HepG2 (cell line): ENCODE measurements at regions not wholly inside any gene's neighbourhood (a gene's known extent, or its start where the extent isn't known, plus 50 kb on each side); places are given as distances from the start of the nearest gene placed in this dataset.

Experiments
- ATAC-seq: fragments of 200-7000 bp; cut with Tn5 transposase; 3 replicates; pipeline ENCODE4 v1.9.1; 2020; ENCODE audit warnings: mild to moderate bottlenecking, moderate library complexity
- BruUV-seq: library from RNA; stranded (reverse); fragments of 400-500 nt; replicated peaks from 2 replicates; lab custom pipeline; 2021; lab: Mats Ljungman, UMichigan
- CTCF ChIA-PET: fragments of 300-600 bp; formaldehyde crosslinking; extraction: SDS; loops from one replicate; lab custom pipeline; 2021; ENCODE audit warnings: low total read pairs, inconsistent platforms, low intra/inter-chr PET ratio; lab: Yijun Ruan, JAX
- POLR2A ChIA-PET: fragments of 350-600 bp; sonication (Branson Sonifier 250); formaldehyde crosslinking; loops from one replicate; lab custom pipeline; 2020; ENCODE audit warnings: antibody characterized with exemption, inconsistent platforms; lab: Yijun Ruan, JAX
- DNase-seq: peaks from one replicate; pipeline ENCODE4 v3.0.0-alpha.2; 2015; ENCODE audit warnings: low spot score
- FAIRE-seq: peaks from 3 replicates; lab custom pipeline; 2011; peaks lifted over from hg19 to GRCh38; lab: Jason Lieb, UNC
- H2AFZ ChIP-seq: one replicate; pipeline ENCODE4 v1.6.1; 2011; ENCODE audit warnings: low read length, inconsistent platforms
- H3K27ac ChIP-seq: fragments of 300-600 bp; 3 replicates; pipeline ENCODE4 v1.8.0; 2011; ENCODE audit warnings: mixed run types, mild to moderate bottlenecking, mixed read lengths, low read length, inconsistent platforms; ENCODE audit not compliant: insufficient read depth; ENCODE audit errors: extremely low read length
- H3K27me3 ChIP-seq, 2 experiments: fragments of 200-600 bp in 1 of 2; 2 replicates in 1 of 2; 3 replicates in 1 of 2; pipeline versions ENCODE4 v1.6.0 to v1.8.0; 2011; ENCODE audit warnings: low read length in 2 of 2, mild to moderate bottlenecking in 2 of 2, moderate library complexity in 2 of 2, inconsistent platforms in 1 of 2; ENCODE audit not compliant: insufficient read depth in 2 of 2, control insufficient read depth in 1 of 2
- H3K36me3 ChIP-seq, 2 experiments: fragments of 200-600 bp in 1 of 2; replicated peaks in 1 of 2; 2 replicates in 1 of 2; 3 replicates in 1 of 2; pipeline versions ENCODE4 v1.5.1 to v1.8.0; 2011; ENCODE audit warnings: low read length in 2 of 2, inconsistent platforms in 1 of 2; ENCODE audit not compliant: insufficient read depth in 2 of 2, control insufficient read depth in 1 of 2
- H3K4me1 ChIP-seq: 2 replicates; pipeline ENCODE4 v1.5.1; 2012; ENCODE audit warnings: low read length, inconsistent platforms; ENCODE audit not compliant: insufficient read depth
- H3K4me2 ChIP-seq: 2 replicates; pipeline ENCODE4 v1.6.0; 2011; ENCODE audit warnings: low read depth, low read length, inconsistent platforms
- H3K4me3 ChIP-seq, 3 experiments: fragments of 200-600 bp in 1 of 3; sonication (generic), shearing (Covaris generic) in 1 of 3; replicated peaks in 1 of 3; 2 replicates each; pipeline ENCODE4 v1.5.1; 2011 to 2016; ENCODE audit warnings: low read length in 3 of 3, inconsistent platforms in 2 of 3, low read depth in 2 of 3, mild to moderate bottlenecking in 2 of 3, control low read depth in 1 of 3, mixed read lengths in 1 of 3; ENCODE audit not compliant: insufficient read depth in 1 of 3
- H3K79me2 ChIP-seq: one replicate; pipeline ENCODE4 v1.6.1; 2011; ENCODE audit warnings: low read length, inconsistent platforms; ENCODE audit not compliant: insufficient read depth
- H3K9ac ChIP-seq: 2 replicates; pipeline ENCODE4 v1.6.0; 2011; ENCODE audit warnings: mild to moderate bottlenecking, low read depth, low read length, inconsistent platforms; ENCODE audit not compliant: insufficient read depth
- H3K9me3 ChIP-seq: 2 replicates; pipeline ENCODE4 v1.5.1; 2012; ENCODE audit warnings: mild to moderate bottlenecking, low read length
- H4K20me1 ChIP-seq: 2 replicates; pipeline ENCODE4 v1.6.0; 2011; ENCODE audit warnings: inconsistent platforms, mild to moderate bottlenecking, low read length, moderate library complexity; ENCODE audit not compliant: insufficient read depth
- ZNF83 ChIP-seq: sonication (generic); formaldehyde crosslinking; IDR thresholded peaks from 2 replicates; pipeline ENCODE4 v1.4.0; 2020; ENCODE audit warnings: missing genetic modification reagents, mild to moderate bottlenecking, borderline replicate concordance
- ZXDC ChIP-seq: sonication (generic); formaldehyde crosslinking; IDR thresholded peaks from 2 replicates; pipeline ENCODE4 v1.5.0; 2020; ENCODE audit warnings: mild to moderate bottlenecking, missing genetic modification reagents
- WGBS: methylation state at CpG from one replicate; pipeline ENCODE4 v1.1.6; 2017; ENCODE audit warnings: low lambda C conversion rate; 5-methylcytosine and 5-hydroxymethylcytosine counted together
- in situ Hi-C: cut with HindIII; loops from 2 replicates; pipeline ENCODE4 v1.10.0; 2017; ENCODE audit warnings: low pct_unique_long_range_greater_than_20kb; ENCODE audit not compliant: extremely low pct_ligation_motif_present
- intact Hi-C: fragments of 100-400 bp; cut with micrococcal nuclease; formaldehyde crosslinking; loops from one replicate; pipeline ENCODE4 v1.10.0; 2022; ENCODE audit not compliant: unreplicated experiment
- TF ChIP-seq, protein P1 (sequence below): fragments of 450-650 bp; IDR thresholded peaks from 2 replicates; pipeline ENCODE4 v1.6.1; 2016

- no peak for TF ChIP-seq ZXDC (CRISPR knock-in tag)
These were observed 406.7 kb downstream of the NOVA1 start (continued) for GRCh38 chr14:26191123-26191522.

DNA sequence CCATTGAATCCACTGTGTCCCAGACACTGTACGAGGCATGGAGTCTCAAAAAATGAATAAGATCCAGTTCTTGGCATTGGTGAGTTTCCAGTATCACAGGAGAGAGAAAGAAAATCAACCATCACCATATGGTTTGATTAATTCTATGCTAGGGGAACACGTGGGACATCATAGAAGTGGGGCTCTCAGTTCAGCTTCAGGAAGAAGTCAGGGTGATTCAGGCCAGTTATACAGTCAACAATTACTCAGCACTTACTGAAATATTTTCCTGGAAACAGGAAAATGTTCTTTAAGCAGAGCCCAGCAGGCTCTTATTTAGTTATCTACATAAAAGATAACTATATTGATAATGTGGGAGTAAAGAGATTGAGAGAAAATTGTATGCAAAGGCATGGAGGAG is 407.2 kb downstream of the NOVA1 start:
- POLR2A ChIA-PET: no interaction called here
- no peaks in the 10 kb centered on the region for H3K36me3 ChIP-seq
- H3K4me1 ChIP-seq: no peaks in the 10 kb centered on the region
- H2AFZ ChIP-seq: no peak overlapping the region
- DNase-seq (no peak), FAIRE-seq (no peak), ATAC-seq (no peak)
- in situ Hi-C loops (no loop called here), intact Hi-C loops (no loop called here)
- 2% methylated on average over 2 of the region's 2 CpGs for WGBS
- no peak overlapping the region for H3K4me2 ChIP-seq
- CTCF ChIA-PET: no interaction called here
- H3K27me3 ChIP-seq: no peaks in the 10 kb centered on the region
- BruUV-seq: no TSS peak
- no peaks in the 10 kb centered on the region for H4K20me1 ChIP-seq
- H3K27ac ChIP-seq: no peak overlapping the region
- peaks cover 94% of the 10 kb centered on the region for H3K9me3 ChIP-seq
- no peak overlapping the region for H3K4me3 ChIP-seq
- no peak overlapping the region for H3K9ac ChIP-seq
- TF ChIP-seq, protein P1, sequence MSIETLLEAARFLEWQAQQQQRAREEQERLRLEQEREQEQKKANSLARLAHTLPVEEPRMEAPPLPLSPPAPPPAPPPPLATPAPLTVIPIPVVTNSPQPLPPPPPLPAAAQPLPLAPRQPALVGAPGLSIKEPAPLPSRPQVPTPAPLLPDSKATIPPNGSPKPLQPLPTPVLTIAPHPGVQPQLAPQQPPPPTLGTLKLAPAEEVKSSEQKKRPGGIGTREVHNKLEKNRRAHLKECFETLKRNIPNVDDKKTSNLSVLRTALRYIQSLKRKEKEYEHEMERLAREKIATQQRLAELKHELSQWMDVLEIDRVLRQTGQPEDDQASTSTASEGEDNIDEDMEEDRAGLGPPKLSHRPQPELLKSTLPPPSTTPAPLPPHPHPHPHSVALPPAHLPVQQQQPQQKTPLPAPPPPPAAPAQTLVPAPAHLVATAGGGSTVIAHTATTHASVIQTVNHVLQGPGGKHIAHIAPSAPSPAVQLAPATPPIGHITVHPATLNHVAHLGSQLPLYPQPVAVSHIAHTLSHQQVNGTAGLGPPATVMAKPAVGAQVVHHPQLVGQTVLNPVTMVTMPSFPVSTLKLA: peak; percentile 19; the same call in 1 of the 2 replicates
- no peak for TF ChIP-seq ZNF83 (CRISPR knock-in tag)
- no peaks in the 10 kb centered on the region for H3K79me2 ChIP-seq
